Esophagus (tissue), 2 donors: ENCODE measurements at regions not wholly inside any gene's neighbourhood (a gene's known extent, or its start where the extent isn't known, plus 50 kb on each side); places are given as distances from the start of the nearest gene placed in this dataset.

Experiments
- H3K27ac ChIP-seq, 2 donors: one replicate each; pipeline ENCODE4 v1.5.1; 2013; ENCODE audit warnings: low read depth in 2 of 2, mild to moderate bottlenecking in 2 of 2, inconsistent platforms in 1 of 2, low read length in 1 of 2, moderate library complexity in 1 of 2
- H3K27me3 ChIP-seq, 2 donors: one replicate each; pipeline ENCODE4 v1.6.1; 2013; ENCODE audit warnings: low read length in 2 of 2, control low read depth in 1 of 2, mild to moderate bottlenecking in 1 of 2; ENCODE audit not compliant: insufficient read depth in 2 of 2, control insufficient read depth in 1 of 2
- H3K36me3 ChIP-seq, 2 donors: one replicate each; pipeline ENCODE4 v1.6.1; 2013; ENCODE audit warnings: low read length in 1 of 2; ENCODE audit not compliant: control insufficient read depth in 2 of 2, insufficient read depth in 2 of 2
- H3K4me1 ChIP-seq, 2 donors: one replicate each; pipeline ENCODE4 v1.6.1; 2013; ENCODE audit warnings: low read length in 1 of 2; ENCODE audit not compliant: control insufficient read depth in 2 of 2, insufficient read depth in 2 of 2
- H3K4me3 ChIP-seq, 2 donors: one replicate each; pipeline ENCODE4 v1.5.1; 2013; ENCODE audit warnings: low read length in 2 of 2, mild to moderate bottlenecking in 2 of 2, low read depth in 1 of 2, moderate library complexity in 1 of 2
- H3K9me3 ChIP-seq, 2 donors: one replicate each; pipeline ENCODE4 v1.6.1; 2013; ENCODE audit warnings: mild to moderate bottlenecking in 2 of 2, low read depth in 1 of 2, low read length in 1 of 2, moderate library complexity in 1 of 2; ENCODE audit not compliant: control insufficient read depth in 2 of 2, insufficient read depth in 1 of 2
- WGBS, 2 donors: extraction: QIAGEN DNeasy Blood & Tissue Kit; methylation state at CpG; one replicate each; pipeline ENCODE4 v1.1.7; 2013; 5-methylcytosine and 5-hydroxymethylcytosine counted together
- donor health status: healthy with polysubstance abuse.
- donor health status: Bipolar disorder and iron deficiency.

GRCh38 chr2:57368190-57368589 is 678.4 kb upstream of the VRK2 start:
- no peaks in the 10 kb centered on the region for H3K36me3 ChIP-seq
- WGBS, 2 donors: 76 to 81% methylated on average over 1 of the region's 1 CpG

GRCh38 chr2:57370882-57371585 is 675.6 kb upstream of the VRK2 start:
- Histone ChIP-seq H3K27me3 (no peaks in the 10 kb centered on the region), H3K4me3 (no peak overlapping the region), H3K27ac (no peak overlapping the region), H3K4me1 (no peaks in the 10 kb centered on the region), H3K36me3 (no peaks in the 10 kb centered on the region), H3K9me3 (no peaks in the 10 kb centered on the region)
- 52% methylated on average over 3 of the region's 3 CpGs for WGBS, 2 donors

More at GRCh38 chr2:57368190-57368589, 678.4 kb upstream of the VRK2 start:
- H3K27me3 ChIP-seq: no peaks in the 10 kb centered on the region
- no peaks in the 10 kb centered on the region for H3K9me3 ChIP-seq
- no peak overlapping the region for H3K4me3 ChIP-seq
- H3K27ac ChIP-seq: no peak overlapping the region
- H3K4me1 ChIP-seq: no peaks in the 10 kb centered on the region

- Histone ChIP-seq H3K36me3 (no peaks in the 10 kb centered on the region), H3K4me1 (no peaks in the 10 kb centered on the region)
- 60 to 63% methylated on average over 2 of the region's 2 CpGs for WGBS, 2 donors
Observed at GRCh38 chr2:57372237-57372984, 674.2 kb upstream of the VRK2 start.

GRCh38 chr2:57373530-57373929 is 673.1 kb upstream of the VRK2 start:
- 73 to 76% methylated on average over 3 of the region's 3 CpGs for WGBS, 2 donors
- Histone ChIP-seq H3K9me3 (no peaks in the 10 kb centered on the region), H3K4me3 (no peak overlapping the region), H3K27ac (no peak overlapping the region), H3K4me1 (no peaks in the 10 kb centered on the region), H3K27me3 (no peaks in the 10 kb centered on the region), H3K36me3 (no peaks in the 10 kb centered on the region)

More at GRCh38 chr2:57372237-57372984, 674.2 kb upstream of the VRK2 start:
- Histone ChIP-seq H3K27me3 (no peaks in the 10 kb centered on the region), H3K9me3 (no peaks in the 10 kb centered on the region), H3K4me3 (no peak overlapping the region), H3K27ac (no peak overlapping the region)

GRCh38 chr2:57376985-57377384 is 669.6 kb upstream of the VRK2 start:
- 46 to 78% methylated on average over 1 of the region's 1 CpG for WGBS, 2 donors
- no peak overlapping the region for H3K4me3 ChIP-seq
- H3K36me3 ChIP-seq: no peaks in the 10 kb centered on the region
- H3K27me3 ChIP-seq: no peaks in the 10 kb centered on the region
- H3K27ac ChIP-seq: no peak overlapping the region
- H3K9me3 ChIP-seq: no peaks in the 10 kb centered on the region
- no peaks in the 10 kb centered on the region for H3K4me1 ChIP-seq

GRCh38 chr2:57386305-57386704 is 660.3 kb upstream of the VRK2 start:
- Histone ChIP-seq H3K9me3 (peaks cover 3 to 6% of the 10 kb centered on the region in 2 donors), H3K27ac (no peak overlapping the region)

GRCh38 chr2:57396355-57397098 is 650.1 kb upstream of the VRK2 start:
- peaks cover 8 to 14% of the 10 kb centered on the region in 2 donors for H3K9me3 ChIP-seq
- H3K4me3 ChIP-seq: no peak overlapping the region
- no peaks in the 10 kb centered on the region for H3K4me1 ChIP-seq
- H3K27ac ChIP-seq: no peak overlapping the region
- no peaks in the 10 kb centered on the region for H3K36me3 ChIP-seq
- H3K27me3 ChIP-seq: no peaks in the 10 kb centered on the region
- WGBS, 2 donors: 77 to 80% methylated on average over 9 of the region's 9 CpGs

More at GRCh38 chr2:57386305-57386704, 660.3 kb upstream of the VRK2 start:
- H3K36me3 ChIP-seq: no peaks in the 10 kb centered on the region
- H3K4me3 ChIP-seq: no peak overlapping the region
- H3K4me1 ChIP-seq: no peaks in the 10 kb centered on the region
- H3K27me3 ChIP-seq: no peaks in the 10 kb centered on the region

- H3K4me1 ChIP-seq: no peaks in the 10 kb centered on the region
- no peak overlapping the region for H3K27ac ChIP-seq
- no peak overlapping the region for H3K4me3 ChIP-seq
- WGBS, 2 donors: 87 to 89% methylated on average over 20 of the region's 20 CpGs
- H3K27me3 ChIP-seq: no peaks in the 10 kb centered on the region
- peaks cover 8 to 14% of the 10 kb centered on the region in 2 donors for H3K9me3 ChIP-seq
- H3K36me3 ChIP-seq: no peaks in the 10 kb centered on the region
Observed at GRCh38 chr2:57397550-57398360, 648.9 kb upstream of the VRK2 start.

- 88 to 97% methylated on average over 5 of the region's 5 CpGs for WGBS, 2 donors
Observed at GRCh38 chr2:57399057-57399456, 647.5 kb upstream of the VRK2 start.

More at GRCh38 chr2:57399057-57399456, 647.5 kb upstream of the VRK2 start:
- Histone ChIP-seq H3K36me3 (no peaks in the 10 kb centered on the region), H3K4me1 (no peaks in the 10 kb centered on the region), H3K9me3 (peaks cover 8 to 14% of the 10 kb centered on the region in 2 donors), H3K27me3 (no peaks in the 10 kb centered on the region), H3K4me3 (no peak overlapping the region), H3K27ac (no peak overlapping the region)
